ENCODE measurements at regions not wholly inside any gene's neighbourhood (a gene's known extent, or its start where the extent isn't known, plus 50 kb on each side); places are given as distances from the start of the nearest gene placed in this dataset.
"Not testable (repeated sequence)": the region's sequence is repeated elsewhere in the genome, so short reads cannot be mapped to it uniquely, and the experiment has no call there.

DNA sequence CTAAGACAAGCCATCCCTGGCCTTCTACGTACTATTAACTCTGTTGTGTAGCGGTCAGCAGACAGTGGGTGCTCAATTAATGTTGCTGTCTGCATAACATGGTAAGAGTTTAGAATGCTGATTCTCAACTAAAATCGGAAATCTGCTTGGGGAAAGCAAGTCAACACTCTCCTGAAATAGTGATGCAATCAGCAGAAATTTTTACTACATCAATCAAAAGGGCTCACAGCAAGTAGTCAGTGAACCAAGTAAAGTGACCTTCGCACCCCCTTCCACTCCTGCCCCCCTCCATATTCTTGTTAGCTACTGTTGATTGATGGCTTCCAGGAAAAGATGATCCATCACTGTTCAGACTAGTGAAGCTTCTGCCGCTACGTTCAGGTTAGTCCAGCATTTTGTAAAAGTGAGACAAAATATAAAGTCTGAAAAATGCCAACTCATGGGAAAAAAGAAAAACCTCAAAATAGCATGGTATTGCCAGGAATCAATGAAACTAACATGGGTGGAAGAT is 247.9 kb downstream of the HNRNPD start:
- DNase-seq (ENCODE audit: extremely low read depth, low read depth): no peak
- H3K4me3 ChIP-seq (replicated peaks; ENCODE audit: low read depth, low read length): no peak overlapping the region
- TF ChIP-seq, protein P1, sequence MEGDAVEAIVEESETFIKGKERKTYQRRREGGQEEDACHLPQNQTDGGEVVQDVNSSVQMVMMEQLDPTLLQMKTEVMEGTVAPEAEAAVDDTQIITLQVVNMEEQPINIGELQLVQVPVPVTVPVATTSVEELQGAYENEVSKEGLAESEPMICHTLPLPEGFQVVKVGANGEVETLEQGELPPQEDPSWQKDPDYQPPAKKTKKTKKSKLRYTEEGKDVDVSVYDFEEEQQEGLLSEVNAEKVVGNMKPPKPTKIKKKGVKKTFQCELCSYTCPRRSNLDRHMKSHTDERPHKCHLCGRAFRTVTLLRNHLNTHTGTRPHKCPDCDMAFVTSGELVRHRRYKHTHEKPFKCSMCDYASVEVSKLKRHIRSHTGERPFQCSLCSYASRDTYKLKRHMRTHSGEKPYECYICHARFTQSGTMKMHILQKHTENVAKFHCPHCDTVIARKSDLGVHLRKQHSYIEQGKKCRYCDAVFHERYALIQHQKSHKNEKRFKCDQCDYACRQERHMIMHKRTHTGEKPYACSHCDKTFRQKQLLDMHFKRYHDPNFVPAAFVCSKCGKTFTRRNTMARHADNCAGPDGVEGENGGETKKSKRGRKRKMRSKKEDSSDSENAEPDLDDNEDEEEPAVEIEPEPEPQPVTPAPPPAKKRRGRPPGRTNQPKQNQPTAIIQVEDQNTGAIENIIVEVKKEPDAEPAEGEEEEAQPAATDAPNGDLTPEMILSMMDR (IDR thresholded peaks at IDR 0.05; ENCODE audit: low read depth, low read length, missing control alignments): no peak

DNA sequence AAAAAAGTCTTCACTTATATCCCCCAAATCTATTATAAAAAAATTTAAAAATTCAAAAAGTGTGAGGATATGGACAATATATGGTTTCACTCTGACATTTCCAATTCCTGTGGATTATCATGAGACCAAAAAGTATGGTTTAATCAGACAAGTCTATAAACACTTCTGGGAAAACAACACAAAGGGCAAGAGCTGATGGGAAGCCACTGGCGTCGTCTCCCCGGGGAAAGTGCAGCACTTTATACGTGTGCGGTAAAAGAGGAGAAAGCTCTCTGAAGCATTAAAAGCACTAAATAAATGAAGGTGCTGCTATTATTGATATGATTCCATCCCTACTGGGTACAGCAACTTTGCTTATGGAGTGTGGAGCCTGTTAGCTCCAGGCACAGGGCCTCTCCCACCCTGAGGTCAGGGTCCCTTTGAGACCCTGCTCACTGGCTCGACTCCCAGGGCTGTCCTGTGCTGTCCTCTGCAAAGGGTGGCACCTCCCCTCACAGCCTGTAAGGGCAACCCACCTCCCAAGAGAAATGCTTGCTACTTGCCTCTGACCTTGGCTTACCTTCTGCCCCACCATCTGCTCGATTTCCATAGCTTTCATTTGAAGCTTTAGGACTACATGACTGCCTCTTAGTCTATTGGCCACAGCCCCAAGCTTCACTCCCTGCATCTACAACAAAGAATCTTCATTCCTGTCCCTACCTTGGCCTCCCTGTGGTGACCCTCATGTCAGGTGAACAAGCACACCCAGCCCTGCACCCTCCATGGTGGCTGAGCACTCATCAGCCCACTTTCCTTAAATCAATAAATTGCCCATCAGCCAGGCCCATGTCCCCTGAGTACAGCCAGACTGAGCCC is 248.6 kb downstream of the HNRNPD start:
- no peak overlapping the region for H3K4me3 ChIP-seq (replicated peaks; ENCODE audit: low read depth, low read length)
- TF ChIP-seq, protein P1 (IDR thresholded peaks at IDR 0.05; ENCODE audit: low read depth, low read length, missing control alignments): no peak
- no peak for DNase-seq (ENCODE audit: extremely low read depth, low read depth)

DNA sequence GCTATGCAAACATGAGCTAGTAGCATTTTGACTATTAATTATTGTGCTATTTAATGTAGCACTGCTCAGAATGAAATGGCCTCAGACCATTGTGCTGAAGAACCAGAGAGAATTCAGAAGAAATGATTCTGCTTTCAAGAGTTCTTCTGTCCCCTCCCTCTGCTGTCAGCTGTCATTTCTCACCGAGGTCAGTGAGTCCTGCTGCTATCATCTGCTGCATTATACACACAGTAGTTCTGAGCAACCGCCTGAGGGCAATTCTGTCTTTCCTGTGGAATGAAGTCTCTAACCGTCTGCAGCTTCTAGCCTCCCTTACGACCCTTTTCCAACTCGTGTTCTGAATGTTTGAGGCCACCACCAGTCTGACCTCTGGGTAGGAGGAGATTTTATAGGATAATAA is 249.4 kb downstream of the HNRNPD start:
- DNase-seq (ENCODE audit: extremely low read depth, low read depth): no peak
- H3K4me3 ChIP-seq (replicated peaks; ENCODE audit: low read depth, low read length): no peak overlapping the region

DNA sequence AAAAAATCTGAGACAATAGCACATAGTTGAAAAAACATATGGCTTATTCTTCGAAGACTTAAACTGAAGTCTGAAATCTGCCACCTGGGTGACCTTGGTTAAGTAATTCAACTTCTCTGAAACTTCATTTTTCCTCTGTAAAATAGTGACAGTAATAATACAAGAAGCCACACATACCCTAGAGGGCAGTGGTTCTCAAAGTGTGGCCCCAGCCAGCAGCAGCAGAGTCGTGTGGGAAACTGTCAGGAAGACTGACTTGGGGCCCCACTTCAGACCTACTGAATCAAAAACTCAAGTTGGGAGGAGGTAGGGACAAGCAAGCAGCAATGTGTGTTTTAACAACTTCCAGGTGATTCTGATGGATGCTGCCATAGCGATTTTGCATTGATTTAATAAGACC is 249.9 kb downstream of the HNRNPD start:
- H3K4me3 ChIP-seq (replicated peaks; ENCODE audit: low read depth, low read length): no peak overlapping the region
- TF ChIP-seq, protein P1 (IDR thresholded peaks at IDR 0.05; ENCODE audit: low read depth, low read length, missing control alignments): no peak
- no peak for DNase-seq (ENCODE audit: extremely low read depth, low read depth)

More for the DNA sequence above, 249.4 kb downstream of the HNRNPD start:
- TF ChIP-seq, protein P1 (IDR thresholded peaks at IDR 0.05; ENCODE audit: low read depth, low read length, missing control alignments): no peak

DNA sequence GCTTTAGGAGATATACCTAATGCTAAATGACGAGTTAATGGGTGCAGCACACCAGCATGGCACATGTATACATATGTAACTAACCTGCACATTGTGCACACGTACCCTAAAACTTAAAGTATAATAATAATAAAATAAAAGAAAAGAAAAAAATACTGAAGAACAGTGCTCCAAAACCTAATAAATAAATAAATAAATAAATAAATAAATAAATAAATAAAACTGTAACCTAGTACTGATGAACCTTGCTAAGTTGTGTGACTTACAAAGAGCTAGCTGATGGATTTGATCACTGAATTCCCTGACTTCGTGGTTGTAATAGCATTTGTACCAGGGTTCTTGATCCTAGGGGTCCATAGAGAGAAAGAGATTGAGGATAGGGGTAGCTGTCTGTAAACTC is 258.6 kb downstream of the HNRNPD start:
- not testable (repeated sequence) for DNase-seq (ENCODE audit: extremely low read depth, low read depth); H3K4me3 ChIP-seq (replicated peaks; ENCODE audit: low read depth, low read length)

DNA sequence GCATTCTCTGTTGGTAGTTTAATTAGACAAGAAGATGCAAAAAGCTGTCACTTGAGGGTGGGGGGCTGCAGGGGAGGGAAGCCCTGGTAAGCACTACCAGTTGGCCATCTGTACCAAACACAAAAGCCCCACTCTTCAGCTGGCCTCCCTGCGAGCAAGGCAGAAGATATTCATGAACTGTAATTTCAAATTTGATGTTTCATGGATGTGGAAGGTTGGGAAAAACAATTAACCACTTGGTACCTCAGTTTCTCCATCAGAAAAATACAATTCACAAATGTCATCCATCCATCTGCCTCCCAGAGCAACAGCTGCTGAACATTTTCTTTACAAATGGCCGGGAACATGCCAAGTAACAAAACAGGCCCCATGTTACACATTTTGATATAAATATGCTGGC is 265.3 kb downstream of the HNRNPD start:
- TF ChIP-seq, protein P1 (IDR thresholded peaks at IDR 0.05; ENCODE audit: low read depth, low read length, missing control alignments): no peak
- DNase-seq (ENCODE audit: extremely low read depth, low read depth): no peak
- H3K4me3 ChIP-seq (replicated peaks; ENCODE audit: low read depth, low read length): no peak overlapping the region

DNA sequence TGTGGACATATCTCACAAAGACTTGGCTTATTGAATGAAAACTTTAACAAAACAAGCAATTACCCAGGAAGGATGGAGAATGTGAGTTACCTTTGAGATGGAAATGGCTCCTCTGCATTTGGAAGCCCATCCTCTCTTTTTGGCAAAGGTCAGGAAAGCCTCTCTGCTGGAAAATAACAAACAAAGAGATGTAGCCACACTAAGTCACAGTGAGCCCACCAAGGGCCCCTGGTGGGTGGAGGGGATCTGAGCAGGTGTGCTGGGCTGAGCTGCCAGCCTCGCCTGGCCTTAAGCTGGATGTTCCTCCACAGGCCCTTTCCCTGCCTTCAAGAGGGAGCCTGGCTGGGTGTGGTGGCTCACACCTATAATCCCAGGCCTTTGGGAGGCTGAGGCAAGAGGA is 269.2 kb downstream of the HNRNPD start:
- H3K4me3 ChIP-seq (replicated peaks; ENCODE audit: low read depth, low read length): no peak overlapping the region
- DNase-seq (ENCODE audit: extremely low read depth, low read depth): no peak
- TF ChIP-seq, protein P1 (IDR thresholded peaks at IDR 0.05; ENCODE audit: low read depth, low read length, missing control alignments): no peak
